NK-92 treated with Interleukin-12 subunit alpha and Interleukin-12 subunit beta, amount 100 ng/mL, for 24 hours (cell line): ENCODE measurements at regions not wholly inside any gene's neighbourhood (a gene's known extent, or its start where the extent isn't known, plus 50 kb on each side); places are given as distances from the start of the nearest gene placed in this dataset.
"Not testable (repeated sequence)": the region's sequence is repeated elsewhere in the genome, so short reads cannot be mapped to it uniquely, and the experiment has no call there.

Experiments
- DNase-seq: peaks from one replicate; lab custom pipeline; 2025; lab: John Stamatoyannopoulos, UW

- DNase-seq = no peak
Observed at GRCh38 chr16:88128556-88128955, 177.3 kb downstream of the BANP start.

GRCh38 chr16:88129133-88129532 lies 177.9 kb downstream of the BANP start:
- DNase-seq = not testable (repeated sequence)

- no peak for DNase-seq
Observed at GRCh38 chr16:88130016-88130415, 178.8 kb downstream of the BANP start.

GRCh38 chr16:88130681-88131080 lies 179.4 kb downstream of the BANP start:
- DNase-seq = no peak

GRCh38 chr16:88131256-88131655 lies 180.0 kb downstream of the BANP start:
- no peak for DNase-seq

GRCh38 chr16:88131966-88132365 lies 180.7 kb downstream of the BANP start:
- DNase-seq = no peak

- DNase-seq = no peak
Observed at GRCh38 chr16:88132836-88133506, 181.7 kb downstream of the BANP start.

- DNase-seq = no peak
Observed at GRCh38 chr16:88133507-88133843, 182.2 kb downstream of the BANP start.

- DNase-seq = not testable (repeated sequence)
Observed at GRCh38 chr16:88134172-88134898, 183.1 kb downstream of the BANP start.

- DNase-seq = not testable (repeated sequence)
Observed at GRCh38 chr16:88134899-88135682, 183.9 kb downstream of the BANP start.

- DNase-seq = not testable (repeated sequence)
Observed at GRCh38 chr16:88136211-88136713, 185.0 kb downstream of the BANP start.

- DNase-seq = not testable (repeated sequence)
Observed at GRCh38 chr16:88136939-88137338, 185.7 kb downstream of the BANP start.

GRCh38 chr16:88139141-88139540 lies 187.9 kb downstream of the BANP start:
- DNase-seq = not testable (repeated sequence)

- not testable (repeated sequence) for DNase-seq
Observed at GRCh38 chr16:88140195-88140594, 189.0 kb downstream of the BANP start.

- DNase-seq = no peak
Observed at GRCh38 chr16:88141580-88141979, 190.3 kb downstream of the BANP start.

GRCh38 chr16:88142056-88142935 lies 191.1 kb downstream of the BANP start:
- not testable (repeated sequence) for DNase-seq

GRCh38 chr16:88143122-88144027 lies 192.1 kb downstream of the BANP start:
- not testable (repeated sequence) for DNase-seq

GRCh38 chr16:88144028-88144511 lies 192.8 kb downstream of the BANP start:
- DNase-seq = no peak

GRCh38 chr16:88145376-88145775 lies 194.1 kb downstream of the BANP start:
- not testable (repeated sequence) for DNase-seq

GRCh38 chr16:88145824-88146405 lies 194.7 kb downstream of the BANP start:
- DNase-seq = not testable (repeated sequence)
